PC-3 (cell line): ENCODE measurements at regions not wholly inside any gene's neighbourhood (a gene's known extent, or its start where the extent isn't known, plus 50 kb on each side); places are given as distances from the start of the nearest gene placed in this dataset.

Experiments used
- EZH2 ChIP-seq: fragments of 300-600 bp; sonication (generic); IDR thresholded peaks from one replicate; pipeline ENCODE4 v1.6.1; 2017; ENCODE audit warnings: antibody characterized with exemption, mild to moderate bottlenecking, low read length; ENCODE audit not compliant: unreplicated experiment
- EZH2phosphoT487 ChIP-seq: fragments of 300-600 bp; sonication (generic); IDR thresholded peaks from 2 replicates; pipeline ENCODE4 v1.6.1; 2018; ENCODE audit warnings: mild to moderate bottlenecking, antibody characterized with exemption, low read length, borderline replicate concordance
- TF ChIP-seq, protein P1 (sequence below): fragments of 300-600 bp; sonication (generic); conservative IDR thresholded peaks from 2 replicates; pipeline ENCODE4 v1.5.1; 2017; ENCODE audit warnings: antibody characterized with exemption, low read depth, mild to moderate bottlenecking, low read length

DNA sequence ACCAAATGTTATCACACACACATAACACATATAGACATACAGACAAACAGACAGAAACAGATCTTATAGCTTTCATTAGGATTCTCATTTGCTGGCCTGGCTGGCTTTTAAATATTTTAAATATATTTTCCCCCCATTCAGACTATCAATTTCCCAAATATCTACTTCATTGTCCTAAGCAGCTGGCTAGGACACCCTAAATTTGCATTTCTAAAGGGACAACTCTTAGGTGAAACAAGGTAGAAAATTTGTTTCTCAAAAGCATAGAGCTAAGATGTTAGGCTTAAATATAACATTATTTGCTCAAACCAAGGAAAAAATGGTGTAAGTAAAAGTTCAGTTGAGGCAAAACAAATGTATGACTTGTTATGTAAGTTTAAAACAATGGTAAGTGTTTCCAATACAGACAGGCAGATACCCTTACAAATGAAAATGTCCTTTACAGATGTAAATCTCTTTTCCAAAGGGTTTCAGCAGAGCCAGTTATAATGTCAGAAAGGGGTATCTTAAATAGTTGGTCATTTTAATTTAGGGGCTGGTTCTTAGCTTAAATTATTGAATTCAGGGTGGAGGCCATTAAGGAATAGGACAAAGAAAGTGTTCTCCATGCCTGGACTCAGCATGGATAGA lies 522.8 kb downstream of the DMRTA1 start:
- TF ChIP-seq, protein P1, sequence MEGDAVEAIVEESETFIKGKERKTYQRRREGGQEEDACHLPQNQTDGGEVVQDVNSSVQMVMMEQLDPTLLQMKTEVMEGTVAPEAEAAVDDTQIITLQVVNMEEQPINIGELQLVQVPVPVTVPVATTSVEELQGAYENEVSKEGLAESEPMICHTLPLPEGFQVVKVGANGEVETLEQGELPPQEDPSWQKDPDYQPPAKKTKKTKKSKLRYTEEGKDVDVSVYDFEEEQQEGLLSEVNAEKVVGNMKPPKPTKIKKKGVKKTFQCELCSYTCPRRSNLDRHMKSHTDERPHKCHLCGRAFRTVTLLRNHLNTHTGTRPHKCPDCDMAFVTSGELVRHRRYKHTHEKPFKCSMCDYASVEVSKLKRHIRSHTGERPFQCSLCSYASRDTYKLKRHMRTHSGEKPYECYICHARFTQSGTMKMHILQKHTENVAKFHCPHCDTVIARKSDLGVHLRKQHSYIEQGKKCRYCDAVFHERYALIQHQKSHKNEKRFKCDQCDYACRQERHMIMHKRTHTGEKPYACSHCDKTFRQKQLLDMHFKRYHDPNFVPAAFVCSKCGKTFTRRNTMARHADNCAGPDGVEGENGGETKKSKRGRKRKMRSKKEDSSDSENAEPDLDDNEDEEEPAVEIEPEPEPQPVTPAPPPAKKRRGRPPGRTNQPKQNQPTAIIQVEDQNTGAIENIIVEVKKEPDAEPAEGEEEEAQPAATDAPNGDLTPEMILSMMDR = no peak
- TF ChIP-seq EZH2phosphoT487 (no peak), EZH2 (no peak)
